GM12878 (cell line): ENCODE measurements at regions not wholly inside any gene's neighbourhood (a gene's known extent, or its start where the extent isn't known, plus 50 kb on each side); places are given as distances from the start of the nearest gene placed in this dataset.

Source experiments
- ATAC-seq: fragments of 200-7000 bp; cut with Tn5 transposase; 3 replicates; pipeline ENCODE4 v1.9.1; 2020; ENCODE audit warnings: mild to moderate bottlenecking, moderate library complexity
- BruUV-seq: library from RNA; stranded (reverse); fragments of 400-500 nt; replicated peaks from 2 replicates; lab custom pipeline; 2021; lab: Mats Ljungman, UMichigan
- CTCF ChIA-PET: fragments of 300-600 bp; sonication (Branson Sonifier 250); formaldehyde crosslinking; extraction: SDS; loops from one replicate; lab custom pipeline; 2021; ENCODE audit warnings: inconsistent platforms; lab: Yijun Ruan, JAX
- POLR2A ChIA-PET: fragments of 350-600 bp; formaldehyde crosslinking; extraction: SDS; loops from one replicate; lab custom pipeline; 2021; ENCODE audit warnings: inconsistent platforms; lab: Charles Lee
- RAD21 ChIA-PET: fragments of 300-600 bp; sonication (Branson Sonifier 250); formaldehyde crosslinking; loops from one replicate; lab custom pipeline; 2023; ENCODE audit warnings: antibody characterized with exemption; ENCODE audit not compliant: unreplicated experiment; lab: Charles Lee
- SMC1A ChIA-PET: fragments of 300-600 bp; sonication (Branson Sonifier 250); formaldehyde crosslinking; loops from one replicate; lab custom pipeline; 2023; ENCODE audit not compliant: unreplicated experiment, uncharacterized antibody; lab: Charles Lee
- DNase-seq: peaks from one replicate; pipeline ENCODE4 v3.0.0-alpha.2; 2011; ENCODE audit warnings: low read depth, low spot score
- FAIRE-seq: peaks from 3 replicates; lab custom pipeline; 2011; peaks lifted over from hg19 to GRCh38; lab: Jason Lieb, UNC
- H2AFZ ChIP-seq: 2 replicates; pipeline ENCODE4 v1.6.0; 2011; ENCODE audit warnings: low read depth, low read length, control low read depth; ENCODE audit not compliant: control insufficient read depth
- H3K27ac ChIP-seq: 2 replicates; pipeline ENCODE4 v1.5.1; 2011; ENCODE audit warnings: control low read depth; ENCODE audit not compliant: control insufficient read depth, insufficient read depth
- H3K27me3 ChIP-seq, 2 experiments: replicated peaks in 1 of 2; 2 replicates each; pipeline versions ENCODE4 v1.6.0 to v1.6.1; 2011; ENCODE audit warnings: low read length in 1 of 2; ENCODE audit not compliant: control insufficient read depth in 2 of 2, insufficient read depth in 2 of 2
- H3K36me3 ChIP-seq, 2 experiments: 2 replicates each; pipeline ENCODE4 v1.5.1; 2011; ENCODE audit warnings: low read length in 1 of 2; ENCODE audit not compliant: control insufficient read depth in 2 of 2, insufficient read depth in 2 of 2
- H3K4me1 ChIP-seq: 2 replicates; pipeline ENCODE4 v1.6.1; 2011; ENCODE audit warnings: mild to moderate bottlenecking, low read length, moderate library complexity, mixed read lengths; ENCODE audit not compliant: control insufficient read depth, insufficient read depth
- H3K4me2 ChIP-seq: 2 replicates; pipeline ENCODE4 v1.6.0; 2011; ENCODE audit warnings: control low read depth; ENCODE audit not compliant: control insufficient read depth, insufficient read depth
- H3K4me3 ChIP-seq: fragments of 200-600 bp; sonication (generic); 2 replicates; pipeline ENCODE4 v1.5.1; 2016
- H3K79me2 ChIP-seq: 2 replicates; pipeline ENCODE4 v1.6.0; 2011; ENCODE audit warnings: low read length; ENCODE audit not compliant: control insufficient read depth, insufficient read depth
- H3K9ac ChIP-seq: 2 replicates; pipeline ENCODE4 v1.8.0; 2011; ENCODE audit warnings: low read length, control low read depth, mixed read lengths; ENCODE audit not compliant: control insufficient read depth, insufficient read depth
- H3K9me3 ChIP-seq: replicated peaks from 3 replicates; pipeline ENCODE4 v1.5.1; 2011; ENCODE audit warnings: mild to moderate bottlenecking, low read length; ENCODE audit not compliant: control insufficient read depth, insufficient read depth
- H4K20me1 ChIP-seq: 2 replicates; pipeline ENCODE4 v1.6.0; 2011; ENCODE audit not compliant: control insufficient read depth, insufficient read depth
- CHD1 ChIP-seq: IDR thresholded peaks from 2 replicates; pipeline ENCODE4 v1.6.1; 2012; ENCODE audit warnings: low read depth, low read length, improper control_type of control experiment
- CHD2 ChIP-seq: IDR thresholded peaks from 2 replicates; pipeline ENCODE4 v1.6.1; 2011; ENCODE audit warnings: low read depth, low read length, improper control_type of control experiment, borderline replicate concordance
- JUNB ChIP-seq: IDR thresholded peaks from 2 replicates; pipeline ENCODE4 v1.6.1; 2016; ENCODE audit warnings: antibody characterized with exemption, mild to moderate bottlenecking
- KLF5 ChIP-seq: fragments of 450-650 bp; IDR thresholded peaks from 2 replicates; pipeline ENCODE4 v1.6.1; 2014; ENCODE audit warnings: mild to moderate bottlenecking; ENCODE audit not compliant: partially characterized antibody
- MYC ChIP-seq: IDR thresholded peaks from 2 replicates; pipeline ENCODE4 v1.6.1; 2011; ENCODE audit warnings: mild to moderate bottlenecking, low read length, moderate library complexity, inconsistent platforms; ENCODE audit not compliant: insufficient read depth, insufficient replicate concordance, insufficient read length, severe bottlenecking
- NFYB ChIP-seq: IDR thresholded peaks from 2 replicates; pipeline ENCODE4 v1.6.1; 2011; ENCODE audit warnings: low read depth, mild to moderate bottlenecking, low read length, improper control_type of control experiment, moderate library complexity; ENCODE audit not compliant: insufficient read depth
- PRDM15 ChIP-seq: fragments of 450-650 bp; formaldehyde crosslinking; IDR thresholded peaks from 2 replicates; pipeline ENCODE4 v1.4.0; 2020; ENCODE audit warnings: mild to moderate bottlenecking, moderate library complexity
- YY1 ChIP-seq: IDR thresholded peaks from 2 replicates; pipeline ENCODE4 v1.6.1; 2011; ENCODE audit warnings: low read depth, mild to moderate bottlenecking, low read length
- WGBS: methylation state at CpG from one replicate; pipeline ENCODE4 v1.1.6; 2016; ENCODE audit warnings: low lambda C conversion rate; ENCODE audit not compliant: insufficient replicate concordance, insufficient coverage; ENCODE audit errors: missing lambda C conversion rate; 5-methylcytosine and 5-hydroxymethylcytosine counted together
- in situ Hi-C: fragments of 300-500 bp; cut with MboI; formaldehyde crosslinking; loops from 9 replicates; pipeline ENCODE4 v1.14.3; 2018; ENCODE audit warnings: mixed read lengths
- intact Hi-C: fragments of 100-400 bp; cut with micrococcal nuclease; formaldehyde crosslinking; loops from one replicate; pipeline ENCODE4 v1.14.2; 2022; ENCODE audit not compliant: unreplicated experiment

- Histone ChIP-seq H3K4me3 (no peak overlapping the region), H3K4me1 (peaks cover 7% of the 10 kb centered on the region; the same call in 1 of the 2 replicates), H2AFZ (no peak overlapping the region), H3K27ac (no peak overlapping the region), H3K9me3 (no peaks in the 10 kb centered on the region), H3K27me3 (no peaks in the 10 kb centered on the region), H3K79me2 (no peaks in the 10 kb centered on the region), H3K4me2 (no peak overlapping the region), H3K9ac (no peak overlapping the region), H4K20me1 (no peaks in the 10 kb centered on the region), H3K36me3 (no peaks in the 10 kb centered on the region)
- RAD21 ChIA-PET: interaction anchor here (0.8 to 1.0 kb wide), 2 partner anchors 20 to 52 kb away, joined by 3 read pairs; no protein-coding TSS in a partner anchor
- ATAC-seq: no peak
- no peak for TF ChIP-seq CHD2
- TF ChIP-seq JUNB: no peak
- TF ChIP-seq KLF5: no peak
- no peak for FAIRE-seq
- CTCF ChIA-PET: interaction anchor here (0.7 to 1.5 kb wide), 3 partner anchors 8 to 83 kb away, joined by 3 read pairs; no protein-coding TSS in a partner anchor
- 43% methylated on average over 5 of the region's 5 CpGs for WGBS
- SMC1A ChIA-PET: interaction anchor here (1.2 to 2.5 kb wide), 4 partner anchors 9 to 20 kb away, joined by 5 to 8 read pairs (median 7); no protein-coding TSS in a partner anchor
- POLR2A ChIA-PET: no interaction called here
- DNase-seq: no peak
- in situ Hi-C loops: no loop called here
- intact Hi-C loops: no loop called here
- no TSS peak for BruUV-seq
Measured at GRCh38 chr4:138412847-138413246, 170.7 kb upstream of the SLC7A11 start.

- Histone ChIP-seq H3K9me3 (no peaks in the 10 kb centered on the region), H3K9ac (no peak overlapping the region), H3K36me3 (no peaks in the 10 kb centered on the region), H3K27ac (no peak overlapping the region), H3K27me3 (no peaks in the 10 kb centered on the region), H2AFZ (no peak overlapping the region), H3K4me3 (no peak overlapping the region), H4K20me1 (no peaks in the 10 kb centered on the region), H3K4me2 (peak overlapping the region; percentile 63; the same call in 1 of the 2 replicates), H3K79me2 (no peaks in the 10 kb centered on the region), H3K4me1 (peaks cover 24% of the 10 kb centered on the region)
- intact Hi-C loops: no loop called here
- ChIA-PET RAD21 (interaction anchor here (0.6 kb wide), 1 partner anchor 227 kb away, joined by 3 read pairs; no protein-coding TSS in a partner anchor), POLR2A (no interaction called here), CTCF (no interaction called here), SMC1A (interaction anchor here (0.7 to 2.5 kb wide), 5 partner anchors 11 to 82 kb away, joined by 3 to 7 read pairs (median 4); no protein-coding TSS in a partner anchor)
- ATAC-seq: no peak; the same call in 2 of the 3 replicates
- DNase-seq: no peak
- in situ Hi-C loops: no loop called here
- TF ChIP-seq NFYB (no peak), PRDM15 (CRISPR knock-in tag) (no peak), MYC (no peak), YY1 (no peak), CHD1 (no peak)
- no TSS peak for BruUV-seq
- FAIRE-seq: no peak
Measured at GRCh38 chr4:138410266-138410665, 168.1 kb upstream of the SLC7A11 start.
